Ureter (tissue), 1 donor: ENCODE measurements at regions not wholly inside any gene's neighbourhood (a gene's known extent, or its start where the extent isn't known, plus 50 kb on each side); places are given as distances from the start of the nearest gene placed in this dataset.

Source experiments
- DNase-seq: peaks from one replicate; pipeline ENCODE4 v3.0.0-alpha.2; 2020; ENCODE audit warnings: low spot score
- donor health status: DM: yes; HTN: yes; CAD: no.

DNA sequence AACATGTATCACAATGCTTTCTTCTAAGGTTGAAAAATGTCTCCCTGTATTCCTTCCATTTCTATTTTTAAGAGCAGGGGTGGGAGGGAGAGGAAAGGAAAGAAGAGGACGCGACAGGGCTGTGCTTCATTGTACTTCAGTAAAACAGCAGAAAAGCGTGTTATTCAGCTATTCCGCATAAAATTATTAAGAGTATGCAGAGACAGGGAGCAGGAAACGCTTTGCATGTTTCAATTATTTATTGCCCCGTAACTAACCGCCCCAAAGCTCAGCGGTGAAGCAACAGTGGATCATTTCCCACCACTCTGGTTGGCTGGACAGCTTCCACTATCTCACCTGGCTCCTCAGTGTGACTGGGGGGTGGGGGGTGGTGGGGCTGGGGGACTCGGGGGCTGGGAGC, 188.9 kb downstream of the TTLL2 start:
- no peak for DNase-seq

DNA sequence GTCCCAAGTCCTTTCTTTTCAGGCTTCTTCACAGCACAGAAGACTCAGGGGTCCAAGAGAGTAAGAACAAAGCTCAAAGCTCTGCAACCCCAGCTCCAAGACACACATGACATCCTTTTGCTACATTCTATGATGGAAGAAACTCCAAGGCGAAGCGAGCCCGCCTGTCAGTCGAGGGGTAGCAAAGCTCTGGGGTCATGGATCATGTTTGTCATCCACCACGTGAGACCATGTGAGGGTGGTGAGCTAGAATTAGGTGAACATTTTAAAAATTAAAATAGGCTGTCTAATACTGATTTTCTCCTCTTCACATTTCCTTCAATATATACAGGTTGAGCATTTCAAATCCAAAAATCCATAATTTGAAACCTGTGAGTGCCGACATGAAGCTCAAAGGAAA, 189.6 kb downstream of the TTLL2 start:
- no peak for DNase-seq

DNA sequence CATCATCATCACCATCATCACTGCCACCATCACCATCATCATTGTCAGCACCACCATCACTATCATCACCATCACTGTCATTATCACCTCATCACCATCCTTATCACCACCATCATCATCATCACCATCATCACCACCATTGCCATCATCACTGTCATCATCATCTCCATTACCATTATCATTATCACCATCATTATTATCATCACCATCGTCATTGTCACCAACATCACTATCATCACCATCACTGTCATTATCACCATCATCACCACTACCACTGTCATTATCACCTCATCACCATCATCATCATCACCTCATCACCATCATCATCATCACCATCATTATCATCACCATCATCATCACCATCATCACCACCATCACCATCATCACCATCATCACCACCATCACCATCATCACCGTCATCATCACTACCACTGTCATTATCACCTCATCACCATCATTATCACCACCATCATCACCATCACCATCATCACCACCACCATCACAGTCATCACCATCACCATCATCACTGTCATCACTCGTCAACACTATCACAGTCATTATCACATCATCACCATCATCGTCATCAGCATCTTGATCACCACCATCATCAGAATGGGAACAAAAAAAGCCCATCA, 191.1 kb downstream of the TTLL2 start:
- no peak for DNase-seq

DNA sequence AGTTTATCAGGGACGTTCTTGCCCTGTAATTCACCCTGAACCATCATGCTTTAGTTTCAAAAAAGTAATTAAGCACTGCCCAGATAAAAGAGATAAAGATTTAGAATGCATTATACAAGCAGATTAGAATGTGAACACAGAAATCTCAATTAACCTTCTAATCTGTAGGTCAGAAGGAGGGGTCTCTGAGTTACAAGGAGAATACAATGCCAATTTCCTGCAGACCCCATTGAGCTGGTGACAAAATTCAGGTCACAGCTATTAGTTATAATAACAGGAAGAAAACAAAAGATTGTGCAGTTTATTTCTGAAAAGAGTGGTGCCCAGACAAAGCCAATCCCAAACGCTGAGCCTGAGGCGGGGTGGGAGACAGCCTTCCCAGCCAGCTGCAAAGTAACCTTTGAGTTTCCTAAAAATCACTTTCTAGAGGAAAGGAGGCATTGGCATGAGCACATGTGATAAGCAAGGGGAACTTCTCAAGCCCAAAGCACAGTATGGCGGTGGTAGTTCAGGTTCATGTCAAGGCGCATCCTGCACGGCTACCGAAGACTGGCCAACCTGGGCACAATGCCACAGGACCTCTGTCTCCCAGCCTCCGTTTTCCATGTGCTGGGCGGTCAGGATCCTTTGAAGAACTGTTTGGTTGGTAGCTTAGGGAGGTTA, 192.5 kb downstream of the TTLL2 start:
- DNase-seq = no peak

DNA sequence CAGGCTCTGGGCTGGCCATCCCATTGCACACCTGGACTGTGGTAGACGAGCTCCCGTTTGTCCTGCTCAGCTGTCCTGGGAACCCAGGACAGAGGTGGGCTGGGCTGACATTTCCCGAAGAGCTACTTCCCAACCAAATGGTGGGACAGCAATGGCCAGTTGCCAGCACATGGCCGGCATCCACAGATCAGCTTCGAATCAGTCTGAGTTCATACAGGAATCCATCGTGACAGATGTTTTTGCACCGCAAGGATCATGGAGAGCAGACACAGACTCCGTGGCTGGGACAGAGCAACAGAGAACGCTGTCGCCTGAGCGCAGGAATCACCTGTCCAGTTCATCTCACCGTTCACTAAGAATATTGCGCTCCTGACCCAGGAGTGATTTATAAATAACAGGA, 198.5 kb downstream of the TTLL2 start:
- DNase-seq = no peak

DNA sequence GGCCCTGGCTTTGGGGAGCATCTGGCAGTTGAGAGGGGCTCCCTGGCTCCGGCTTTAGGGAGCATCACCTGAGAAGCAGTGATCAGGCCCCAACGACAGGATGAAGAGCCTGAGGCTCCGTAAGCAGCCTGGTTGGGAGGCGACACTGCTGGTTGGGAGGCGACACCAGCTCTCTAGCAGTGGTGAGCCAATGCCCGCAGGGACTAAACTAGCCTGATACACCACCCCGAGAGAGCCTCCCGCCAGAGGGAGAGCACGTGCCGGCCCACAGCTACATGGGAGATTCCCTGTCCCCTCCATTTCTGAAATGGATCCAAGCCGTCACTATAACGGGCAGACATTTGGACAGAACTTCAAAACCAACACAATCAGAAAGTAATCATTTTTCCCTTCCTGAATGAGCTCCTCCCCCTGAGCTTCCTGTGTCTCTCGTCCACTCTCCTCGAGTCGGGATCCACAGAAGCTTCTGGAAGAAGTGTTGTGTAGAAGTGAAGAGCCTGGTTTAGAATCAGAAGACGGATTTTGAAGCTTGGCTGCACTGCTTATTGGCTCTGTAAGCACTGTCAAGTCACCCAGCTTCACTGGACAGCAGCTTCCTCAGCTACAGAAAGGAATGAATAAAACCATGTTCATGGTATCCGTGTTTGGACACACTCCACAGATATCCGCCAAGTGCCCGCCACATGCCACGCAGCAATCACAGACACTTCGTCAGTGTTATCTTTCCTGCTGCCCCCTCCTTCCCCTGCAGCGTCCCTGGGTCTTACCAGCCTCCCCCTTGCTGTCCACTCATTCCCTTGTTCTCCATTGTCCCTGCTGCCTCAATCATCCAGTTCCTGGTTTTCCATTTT, 199.6 kb downstream of the TTLL2 start:
- DNase-seq = no peak

DNA sequence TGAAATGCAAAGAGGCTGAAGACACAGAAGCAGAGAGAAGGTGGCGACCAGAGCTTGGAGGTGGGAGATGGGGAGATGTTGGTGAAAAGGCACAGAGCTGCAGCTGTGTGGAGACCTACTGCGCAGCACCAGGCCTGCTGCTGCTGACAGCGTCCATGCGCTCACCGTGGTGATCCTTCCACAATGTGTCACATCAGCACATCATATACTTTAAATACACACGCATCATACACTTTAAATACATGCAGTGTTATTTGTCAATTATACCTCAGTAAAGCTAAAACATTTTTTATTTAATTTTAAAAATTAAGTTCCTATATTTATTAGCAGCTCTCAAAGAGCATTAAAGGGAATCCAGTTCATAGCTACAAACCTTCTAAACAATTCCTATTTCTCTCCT, 200.9 kb downstream of the TTLL2 start:
- no peak for DNase-seq

DNA sequence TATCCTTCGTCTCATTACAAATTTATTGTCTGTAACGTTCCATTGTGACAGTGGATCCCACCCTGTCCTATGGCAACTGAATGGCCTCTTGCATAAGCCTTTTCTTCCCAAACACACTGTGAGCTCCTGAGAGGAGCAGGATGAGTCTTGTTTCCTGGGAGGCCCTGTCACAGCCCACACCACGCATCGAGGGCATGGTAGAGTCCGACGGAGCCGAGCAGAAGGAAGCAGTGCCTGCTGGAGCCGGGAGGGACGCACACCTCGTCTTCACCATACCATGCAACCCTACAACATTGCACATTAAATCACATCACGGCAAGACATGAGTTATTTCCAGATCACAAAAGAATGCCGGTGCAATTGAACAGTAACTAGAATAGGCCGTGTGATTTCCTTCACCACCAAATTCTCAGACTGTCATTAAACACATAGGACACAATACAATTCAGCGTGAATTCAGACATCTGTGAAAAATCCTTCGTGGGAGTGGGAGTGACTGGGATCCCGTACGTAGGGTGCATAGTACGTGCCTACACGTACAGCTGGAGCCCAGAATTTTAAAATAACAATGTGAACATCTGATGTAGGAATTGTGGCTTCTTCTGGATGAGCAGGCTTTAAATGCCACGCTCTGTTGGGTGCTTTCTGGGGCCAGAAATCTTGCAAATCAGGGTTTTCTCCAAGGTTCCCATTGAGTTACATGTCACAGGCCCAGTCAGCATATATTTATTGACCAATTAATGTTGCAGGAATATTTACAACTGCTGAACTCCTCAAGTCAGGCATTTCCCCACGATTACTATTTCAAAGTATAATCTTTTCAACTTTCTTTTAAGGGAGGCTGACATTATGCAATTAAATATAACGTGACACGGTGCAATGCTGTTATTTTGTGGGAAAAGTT, 201.8 kb downstream of the TTLL2 start:
- no peak for DNase-seq

DNA sequence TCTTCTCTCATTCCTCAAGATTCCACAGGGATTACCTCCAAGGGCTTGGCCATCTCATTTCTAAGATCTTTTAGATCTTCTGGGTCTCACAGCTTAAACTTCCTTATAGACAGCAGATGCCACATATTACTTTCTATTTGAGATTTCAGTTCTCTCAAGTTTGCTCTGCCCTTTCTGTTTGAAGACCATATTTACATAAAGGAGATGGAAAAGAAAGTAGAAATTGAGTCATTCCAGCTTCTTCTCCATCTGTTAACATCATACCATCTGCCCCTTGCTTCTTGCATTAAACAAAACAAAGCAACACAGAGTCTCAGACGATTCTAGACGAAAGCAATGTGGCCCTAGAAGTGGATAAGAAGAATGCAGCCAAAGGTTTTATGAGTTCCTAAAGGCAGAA, 203.4 kb downstream of the TTLL2 start:
- no peak for DNase-seq

DNA sequence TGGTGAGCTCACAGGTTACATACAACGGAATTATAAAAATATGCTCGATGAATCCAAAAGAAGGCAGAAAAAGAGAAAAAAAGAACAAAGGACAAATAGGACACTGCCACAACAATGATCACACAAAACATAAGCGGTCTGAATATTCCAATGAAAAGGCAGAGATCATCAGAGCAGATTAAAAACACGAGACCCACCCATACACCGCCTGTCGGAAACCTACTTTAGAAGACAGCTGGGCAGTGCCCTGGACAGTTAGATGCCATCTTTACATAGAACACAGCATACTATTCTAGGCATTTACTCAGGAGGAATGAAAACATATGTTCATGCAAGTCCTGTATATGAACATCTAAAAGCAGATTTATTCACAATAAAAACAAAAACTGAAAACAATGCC, 204.1 kb downstream of the TTLL2 start:
- no peak for DNase-seq

DNA sequence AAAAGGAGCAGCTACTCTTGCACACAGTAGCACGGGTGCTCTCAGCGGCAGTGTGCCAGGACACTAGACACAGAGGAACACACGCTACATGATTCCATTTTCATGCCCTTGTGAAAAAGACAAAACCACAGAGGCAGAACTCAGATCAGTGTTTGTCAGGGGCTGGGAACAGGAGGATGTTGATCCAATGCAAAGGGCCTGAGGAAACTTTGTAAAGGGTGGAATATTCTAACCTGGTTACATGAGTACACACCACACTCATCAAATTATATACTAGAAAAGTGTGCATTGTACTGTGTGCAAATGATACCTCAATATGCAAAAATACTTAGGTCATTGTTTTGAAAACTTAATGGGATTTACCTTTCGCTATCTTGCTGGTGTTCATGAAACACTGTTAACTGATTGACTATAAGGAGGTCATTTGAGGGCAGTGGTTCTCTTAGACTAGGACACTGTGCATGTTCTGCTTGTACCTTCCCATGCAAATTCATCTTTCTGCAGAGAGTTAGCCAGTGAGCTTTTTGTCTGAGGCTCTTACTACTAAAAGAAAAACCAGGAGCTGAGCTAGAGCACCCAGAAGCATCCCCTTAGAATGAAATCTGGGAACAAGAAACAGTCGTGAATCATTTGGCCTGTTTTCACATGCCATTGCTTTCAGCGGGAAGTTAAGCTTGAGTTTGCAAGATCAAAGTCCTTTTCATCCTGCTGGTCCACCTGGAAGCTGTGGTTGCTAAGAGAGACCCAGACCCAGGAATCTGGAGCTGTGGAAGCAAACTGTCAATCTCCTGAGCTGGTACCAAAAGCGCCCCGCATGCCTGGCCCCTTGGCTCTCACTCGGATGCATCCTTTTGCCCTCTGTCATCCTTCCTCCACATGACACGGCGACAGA, 204.8 kb downstream of the TTLL2 start:
- no peak for DNase-seq

DNA sequence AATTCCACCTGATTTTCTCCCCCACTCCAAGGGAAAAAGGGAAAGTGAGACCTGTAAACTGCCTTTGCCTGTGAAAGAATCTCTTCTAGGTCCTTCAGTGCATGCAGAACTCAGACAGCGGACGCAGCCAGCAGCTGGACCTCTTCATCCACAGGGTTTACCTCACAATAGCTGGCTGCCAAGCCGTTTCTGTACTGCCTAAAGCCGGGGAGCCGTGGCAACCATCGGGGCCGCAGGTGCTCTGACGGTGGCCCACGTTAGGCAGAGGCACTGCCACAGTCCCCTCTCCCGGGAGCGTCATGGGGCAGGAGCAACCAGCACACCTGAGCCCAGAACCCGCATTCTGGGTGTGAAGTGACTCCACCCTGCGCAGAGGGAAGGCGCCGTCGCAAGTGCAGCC, 206.1 kb downstream of the TTLL2 start:
- no peak for DNase-seq

DNA sequence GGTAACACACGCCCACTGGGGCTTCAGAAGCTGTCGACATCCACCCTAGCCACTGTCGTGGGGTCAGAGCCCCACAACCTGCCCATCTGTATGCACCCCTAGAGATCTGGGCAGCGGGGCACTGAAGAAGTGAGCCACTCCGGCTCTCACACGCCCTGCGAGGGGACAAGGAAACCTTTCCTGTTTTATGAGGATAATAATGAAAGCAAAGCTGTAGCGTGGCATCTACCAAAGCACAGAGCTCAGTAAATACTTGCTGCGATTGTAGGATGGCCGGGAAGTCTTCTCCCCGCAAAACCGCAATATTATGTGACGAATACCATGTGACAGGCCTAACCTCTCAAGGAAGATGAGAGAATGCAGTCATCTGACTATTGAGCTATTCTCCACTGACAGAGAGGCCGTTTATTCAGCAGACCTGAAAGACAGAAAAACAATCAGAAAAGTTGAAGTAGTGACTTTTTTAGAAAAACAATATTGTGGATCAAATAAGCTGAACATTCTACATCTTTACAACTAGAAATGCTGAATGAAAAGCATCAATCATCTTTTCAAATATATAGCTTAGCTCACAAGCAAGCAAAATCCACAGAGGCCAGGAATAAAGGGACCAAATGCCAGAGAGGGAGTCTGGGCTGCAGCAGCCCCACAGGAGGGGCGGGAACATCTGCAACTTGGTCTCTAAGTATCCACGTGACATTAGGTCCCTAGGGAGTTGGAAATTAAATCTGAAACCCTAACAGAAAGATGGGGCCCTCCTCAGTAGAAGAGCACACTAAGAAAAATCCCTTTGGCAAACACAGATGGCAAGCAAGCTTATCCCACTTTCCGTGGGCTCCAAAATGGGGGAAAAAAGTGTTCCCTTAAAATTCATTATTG, 207.8 kb downstream of the TTLL2 start:
- no peak for DNase-seq

DNA sequence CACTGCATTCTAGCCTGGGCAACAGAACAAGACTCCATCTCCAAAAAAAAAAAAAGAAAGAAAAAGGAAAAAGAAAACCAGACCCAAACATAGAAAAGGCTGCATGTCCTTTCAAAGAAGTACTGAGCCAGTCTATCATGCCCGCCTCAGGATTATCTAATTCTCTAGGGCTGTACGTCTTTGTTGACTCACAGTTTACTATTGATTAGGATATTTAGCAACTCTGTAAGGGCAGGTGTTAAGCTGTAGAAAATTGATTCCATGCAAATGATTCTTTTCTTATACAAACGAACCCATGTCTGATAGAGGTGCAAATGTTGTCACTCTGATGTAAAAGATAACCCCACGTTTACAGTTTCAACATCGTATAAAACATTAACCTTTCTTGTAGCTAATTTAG, 209.0 kb downstream of the TTLL2 start:
- DNase-seq = no peak

DNA sequence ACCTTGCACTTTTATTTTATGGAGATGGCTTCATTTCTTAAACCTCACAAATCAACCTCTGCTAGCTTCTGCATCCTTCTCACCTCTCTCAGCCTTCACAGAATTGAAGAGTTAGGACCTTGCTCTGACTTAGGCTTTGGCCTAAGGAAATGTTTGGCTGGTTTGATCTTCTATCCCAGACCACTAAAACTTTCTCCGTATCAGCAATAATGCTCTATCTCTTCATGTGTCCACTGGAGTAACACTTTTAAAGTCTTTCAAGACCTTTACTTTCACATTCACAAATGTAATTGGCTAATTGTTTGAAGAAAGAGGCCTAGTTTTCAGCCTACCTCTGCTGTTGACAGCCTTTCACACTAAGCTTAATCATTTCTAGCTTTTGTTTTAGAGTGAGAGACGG, 212.9 kb downstream of the TTLL2 start:
- DNase-seq = no peak

DNA sequence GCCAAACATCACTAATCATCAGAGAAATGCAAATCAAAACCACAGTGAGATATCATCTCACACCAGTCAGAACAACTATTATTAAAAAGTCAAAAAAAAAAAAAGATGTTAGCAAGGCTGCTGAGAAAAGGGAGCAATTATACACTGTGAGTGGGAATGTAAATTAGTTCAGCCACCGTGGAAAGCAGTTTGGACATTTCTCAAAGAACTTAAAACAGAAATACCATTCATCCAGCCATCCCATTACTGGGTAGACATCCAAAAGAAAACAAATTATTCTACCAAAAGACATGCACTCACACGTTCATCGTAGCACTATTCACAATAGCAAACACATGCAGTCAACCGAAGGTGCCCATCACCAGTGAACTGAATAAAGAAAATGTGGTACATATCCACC, 213.9 kb downstream of the TTLL2 start:
- no peak for DNase-seq

DNA sequence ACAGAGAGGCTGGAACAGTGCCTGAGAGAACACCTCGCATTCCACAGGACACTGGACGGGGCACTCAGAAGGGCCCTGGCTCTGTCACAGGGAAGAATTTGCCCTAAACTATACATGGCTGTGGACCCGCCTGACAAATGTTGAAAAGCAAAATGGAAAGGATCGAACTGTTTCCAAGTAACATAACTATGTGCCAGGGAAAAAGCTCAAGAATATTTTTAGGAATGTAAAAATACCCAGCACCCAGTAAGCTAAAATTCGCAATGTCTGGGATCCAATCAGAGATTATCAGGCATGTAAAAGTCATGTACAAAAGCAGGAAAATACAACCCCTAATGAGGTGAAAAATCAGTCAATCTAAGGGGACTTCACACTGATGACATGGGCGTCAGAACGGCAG, 215.9 kb downstream of the TTLL2 start:
- no peak for DNase-seq

DNA sequence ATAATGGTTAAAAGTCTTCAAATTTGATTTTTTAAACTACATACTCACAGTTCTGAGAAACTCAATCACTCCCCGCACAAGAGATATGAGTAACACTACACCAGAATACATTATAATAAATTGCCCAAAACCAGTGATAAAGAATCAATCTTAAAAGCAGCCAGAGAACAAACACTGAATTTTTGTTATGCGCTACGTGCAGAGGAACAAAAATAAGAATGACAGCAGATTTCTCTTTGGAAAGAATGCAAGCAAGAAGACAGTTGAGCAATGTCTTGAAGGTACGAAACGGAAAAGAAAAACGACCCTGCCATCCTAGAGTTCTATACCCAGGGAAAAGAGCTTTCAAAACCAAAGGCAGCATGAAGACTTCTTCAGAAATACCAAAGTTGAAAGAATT, 216.7 kb downstream of the TTLL2 start:
- no peak for DNase-seq

DNA sequence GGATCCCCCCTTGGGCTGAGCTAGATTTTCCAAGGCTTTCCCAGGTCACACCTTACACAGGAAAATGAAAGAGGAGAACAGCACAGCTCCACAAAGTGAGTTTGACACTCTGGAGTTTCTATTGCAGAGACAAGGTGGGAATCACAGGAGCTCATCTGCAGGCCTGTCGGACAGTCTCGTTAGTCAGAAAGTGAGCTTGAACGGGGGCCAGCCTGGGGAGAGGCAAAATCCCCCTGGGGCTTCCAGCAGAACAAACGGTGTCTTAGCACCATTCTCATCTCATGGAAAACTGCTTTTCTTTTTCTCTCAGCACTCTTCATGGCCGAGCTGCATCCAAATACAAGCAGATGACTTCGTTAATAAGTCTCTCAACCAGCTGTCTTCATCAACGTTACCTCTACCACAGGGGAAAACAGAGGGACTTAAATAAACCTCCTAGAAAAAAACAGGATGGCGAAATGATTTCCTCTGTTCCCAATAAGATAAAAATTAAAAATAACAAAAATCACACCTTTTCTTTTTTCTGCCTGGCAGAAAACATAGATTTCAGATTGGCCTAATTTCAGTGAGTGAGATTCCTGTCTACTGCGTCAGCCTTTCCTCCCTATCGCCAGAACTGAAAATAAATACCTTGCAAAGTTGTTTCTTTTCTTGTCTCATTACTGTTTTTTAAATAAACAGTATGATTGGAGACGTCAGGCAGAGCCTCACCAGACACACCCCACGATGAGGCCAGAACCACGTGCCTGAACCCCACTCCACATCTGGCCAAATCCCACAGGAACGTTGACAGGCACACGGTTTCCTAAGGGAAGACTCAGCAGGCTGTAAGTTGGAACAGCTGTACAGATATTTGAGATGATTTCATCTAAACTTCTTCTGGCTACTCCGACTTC, 219.0 kb downstream of the TTLL2 start:
- DNase-seq = no peak
